GM18517 (cell line): ENCODE measurements at regions not wholly inside any gene's neighbourhood (a gene's known extent, or its start where the extent isn't known, plus 50 kb on each side); places are given as distances from the start of the nearest gene placed in this dataset.

Source experiments
- ATAC-seq: cut with Tn5 transposase; IDR thresholded peaks from one replicate; pipeline ENCODE4 v1.9.1; 2021; ENCODE audit warnings: mild to moderate bottlenecking, moderate library complexity; ENCODE audit not compliant: unreplicated experiment

- no peak for ATAC-seq
Measured at GRCh38 chr16:66152823-66153393, 213.6 kb upstream of the CDH5 start.

DNA sequence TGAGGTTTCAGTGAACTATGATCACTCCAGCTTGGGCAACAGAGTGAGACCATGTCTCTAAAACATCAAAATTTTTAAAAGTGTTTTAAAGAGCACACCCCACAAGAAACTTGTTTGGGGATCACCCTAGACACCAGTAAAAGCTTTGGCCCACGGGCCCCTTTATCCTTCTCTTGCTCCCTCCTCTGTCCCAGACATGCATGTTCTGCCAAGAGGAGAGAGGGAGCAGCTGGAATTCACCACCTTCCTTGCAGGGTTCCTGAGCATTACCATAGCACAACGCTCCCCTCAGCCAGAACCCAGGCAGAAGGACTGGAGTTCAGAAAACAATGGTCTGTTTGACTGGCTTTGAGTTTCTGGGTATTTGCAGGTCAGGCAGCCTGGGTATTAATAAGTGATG, 214.3 kb upstream of the CDH5 start:
- no peak for ATAC-seq

GRCh38 chr16:66150698-66151482, 215.6 kb upstream of the CDH5 start:
- no peak for ATAC-seq

DNA sequence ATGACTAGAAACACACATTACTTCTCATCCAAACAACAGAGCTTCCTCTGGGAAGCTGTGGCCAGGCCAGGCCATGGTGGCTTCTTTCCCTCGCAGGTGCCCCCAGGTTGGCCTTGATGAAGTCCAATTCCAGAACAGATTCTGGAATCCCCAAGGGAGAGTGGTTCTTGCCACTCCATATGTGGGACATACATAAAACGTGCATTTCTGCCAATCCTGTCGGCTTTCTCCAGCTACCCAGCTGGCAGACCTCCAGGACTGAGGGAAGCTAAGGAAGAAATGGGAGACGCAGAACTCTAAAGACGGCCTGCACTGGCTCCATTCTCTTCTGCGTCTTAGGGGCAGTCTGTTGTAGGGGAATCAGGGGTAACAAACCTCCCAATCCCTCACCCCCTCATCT, 219.2 kb upstream of the CDH5 start:
- ATAC-seq: no peak

GRCh38 chr16:66146798-66147197, 219.7 kb upstream of the CDH5 start:
- ATAC-seq: no peak

GRCh38 chr16:66144641-66145040, 221.8 kb upstream of the CDH5 start:
- no peak for ATAC-seq

GRCh38 chr16:66143415-66143814, 223.1 kb upstream of the CDH5 start:
- ATAC-seq: no peak

DNA sequence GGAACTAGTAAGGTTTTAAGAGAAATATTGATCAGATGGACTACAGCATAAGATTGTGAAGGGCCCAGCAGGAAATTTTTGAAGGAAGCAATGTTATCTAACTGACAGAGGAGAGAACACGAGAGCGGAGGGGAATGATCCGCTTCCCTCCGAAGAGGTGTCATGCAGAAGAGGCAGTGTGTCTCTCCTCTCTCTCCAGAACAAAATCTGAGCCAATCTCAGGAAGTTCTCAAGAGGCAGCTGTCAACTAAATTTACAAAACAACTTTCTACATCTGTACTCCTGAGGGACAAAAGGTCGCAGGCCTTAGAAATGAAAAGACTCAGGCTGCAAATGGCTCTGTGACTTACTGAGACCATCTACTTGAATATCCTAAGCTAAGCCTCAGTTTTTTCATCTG, 224.6 kb upstream of the CDH5 start:
- ATAC-seq: no peak

DNA sequence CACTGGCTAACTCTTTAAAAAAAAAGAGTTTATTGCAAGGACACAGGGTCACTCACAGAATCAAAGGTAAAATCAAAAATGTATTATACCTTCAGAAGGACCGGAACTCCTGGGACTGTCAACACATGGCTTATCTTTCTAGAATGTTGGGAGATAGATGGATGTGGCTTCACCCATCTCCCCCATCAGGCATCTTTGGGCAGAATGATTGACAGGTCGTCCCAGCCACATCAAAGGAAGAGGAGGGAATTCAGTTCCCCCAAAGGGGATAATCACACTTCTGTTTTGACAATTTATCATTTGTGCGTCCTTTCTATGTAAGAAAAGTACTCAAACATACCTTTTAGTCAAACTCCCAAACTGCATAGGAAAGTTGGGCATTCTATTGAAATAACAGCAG, 228.6 kb upstream of the CDH5 start:
- ATAC-seq: no peak

DNA sequence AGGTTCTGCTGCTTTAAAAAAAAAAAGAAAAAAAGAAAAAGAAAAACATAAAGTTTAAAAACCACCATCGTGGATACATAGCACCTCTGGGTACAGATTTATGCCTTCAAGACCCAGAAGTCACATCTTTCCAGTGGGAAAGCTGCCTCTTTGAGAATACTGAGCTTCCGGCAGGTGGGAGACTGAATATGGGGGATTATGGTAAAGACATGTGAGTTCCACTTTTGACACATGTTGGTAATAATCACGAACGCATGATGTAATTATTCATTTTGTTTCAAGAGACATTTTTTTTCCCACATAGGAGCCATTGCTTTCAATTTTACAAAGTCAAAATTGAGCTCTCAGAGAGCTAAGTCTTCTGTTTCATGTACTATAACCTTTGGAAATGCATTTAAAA, 229.7 kb upstream of the CDH5 start:
- no peak for ATAC-seq

DNA sequence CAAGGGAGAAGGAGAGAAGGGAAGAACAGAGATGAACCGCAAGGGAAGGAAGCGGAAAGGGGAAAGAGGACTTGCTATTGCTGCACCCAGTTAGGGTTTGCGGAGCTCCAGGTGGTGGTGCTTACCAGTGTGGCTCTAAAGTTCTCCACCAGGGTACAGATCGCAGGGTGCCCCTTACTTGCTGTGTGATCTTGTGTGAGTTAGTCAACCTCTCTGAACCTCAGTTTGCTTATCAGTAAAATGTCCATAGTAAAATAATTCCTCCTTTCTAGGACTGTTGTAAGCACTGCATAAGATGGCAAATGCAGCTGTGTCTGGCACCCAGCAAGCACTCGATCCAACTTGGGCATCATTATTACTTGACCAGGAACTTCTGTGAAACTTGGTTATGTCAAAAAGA, 230.7 kb upstream of the CDH5 start:
- no peak for ATAC-seq

DNA sequence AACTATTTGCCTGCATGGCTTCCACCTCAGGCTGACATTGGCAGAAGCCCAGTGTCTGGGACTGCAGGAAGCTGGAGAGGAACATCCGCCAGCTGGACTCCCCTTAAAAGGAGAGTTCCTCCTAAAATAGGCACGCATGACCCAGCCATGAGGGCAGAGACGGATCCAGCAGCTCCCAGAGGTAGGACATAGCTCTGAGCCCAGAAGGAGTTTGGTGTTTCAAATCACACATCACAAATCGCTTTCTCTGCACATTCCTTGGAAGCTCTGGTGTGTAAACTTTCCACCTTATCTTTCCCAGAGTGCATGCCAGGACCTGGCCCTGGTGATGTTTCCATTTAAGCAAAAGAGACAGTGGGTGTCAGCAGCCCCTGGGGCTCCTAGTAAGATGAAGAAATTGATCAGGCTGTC, 231.1 kb upstream of the CDH5 start:
- no peak for ATAC-seq

GRCh38 chr16:66134875-66135274, 231.6 kb upstream of the CDH5 start:
- no peak for ATAC-seq

GRCh38 chr16:66133643-66134338, 232.7 kb upstream of the CDH5 start:
- no peak for ATAC-seq

- no peak for ATAC-seq
Measured at GRCh38 chr16:66131895-66132294, 234.6 kb upstream of the CDH5 start.

- ATAC-seq: no peak
Measured at GRCh38 chr16:66131156-66131807, 235.2 kb upstream of the CDH5 start.

DNA sequence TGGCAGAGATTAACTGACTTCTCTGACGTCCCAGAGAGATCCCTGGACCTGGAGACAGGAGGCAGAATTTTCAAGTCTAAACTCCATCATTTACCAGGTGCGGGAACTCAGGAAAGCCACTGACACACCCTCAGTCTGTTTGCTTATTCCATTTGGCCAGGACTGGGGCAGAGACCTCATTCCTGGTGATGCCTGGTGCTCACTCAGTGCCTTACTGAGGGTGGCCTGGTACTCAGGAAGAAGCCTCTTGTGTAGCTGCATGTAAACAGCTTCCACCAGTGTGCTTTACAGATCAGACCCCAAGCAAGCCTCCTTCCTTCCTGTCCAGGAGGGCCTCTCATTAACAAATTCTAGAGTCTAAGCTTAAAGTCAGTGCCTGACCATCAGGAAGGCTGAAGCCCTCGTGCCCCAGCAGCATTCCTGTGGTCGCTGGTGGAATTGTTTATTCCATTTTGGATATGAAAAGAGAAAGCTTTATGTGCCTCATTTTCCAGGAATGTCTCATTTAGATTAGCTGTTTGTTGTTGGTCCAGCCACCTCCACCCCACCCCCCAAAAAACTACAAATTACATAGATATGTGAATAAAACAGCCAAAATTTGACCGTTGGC, 236.1 kb upstream of the CDH5 start:
- ATAC-seq: no peak

DNA sequence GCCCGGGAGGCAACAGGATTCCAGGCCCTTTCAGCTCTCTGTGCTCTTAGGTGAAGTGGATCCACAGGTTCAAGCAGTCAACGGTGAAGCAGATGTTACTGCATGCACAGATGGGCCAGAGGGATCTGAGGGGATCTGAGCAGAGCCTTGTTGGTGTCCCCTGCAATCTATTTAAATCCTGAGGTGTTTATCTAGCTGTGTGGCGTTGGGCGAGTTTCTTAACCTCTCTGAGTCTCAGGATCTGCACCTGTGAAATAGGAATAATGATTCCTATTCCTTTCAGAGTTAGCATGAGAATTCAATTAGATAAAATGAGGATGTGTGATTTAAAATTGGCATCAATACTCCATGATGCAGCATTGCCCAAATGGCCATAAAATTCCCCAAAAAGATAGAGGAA, 237.3 kb upstream of the CDH5 start:
- ATAC-seq: no peak

- no peak for ATAC-seq
Measured at GRCh38 chr16:66128371-66128770, 238.1 kb upstream of the CDH5 start.

- no peak for ATAC-seq
Measured at GRCh38 chr16:66127459-66128370, 238.8 kb upstream of the CDH5 start.
